HG03565 (cell line): ENCODE measurements at regions not wholly inside any gene's neighbourhood (a gene's known extent, or its start where the extent isn't known, plus 50 kb on each side); places are given as distances from the start of the nearest gene placed in this dataset.

Source experiments
- ATAC-seq: cut with Tn5 transposase; IDR thresholded peaks from one replicate; pipeline ENCODE4 v1.9.1; 2021; ENCODE audit warnings: mild to moderate bottlenecking, moderate library complexity; ENCODE audit not compliant: unreplicated experiment

GRCh38 chr20:60587986-60588385 lies 629.8 kb downstream of the CDH26 start:
- no peak for ATAC-seq

DNA sequence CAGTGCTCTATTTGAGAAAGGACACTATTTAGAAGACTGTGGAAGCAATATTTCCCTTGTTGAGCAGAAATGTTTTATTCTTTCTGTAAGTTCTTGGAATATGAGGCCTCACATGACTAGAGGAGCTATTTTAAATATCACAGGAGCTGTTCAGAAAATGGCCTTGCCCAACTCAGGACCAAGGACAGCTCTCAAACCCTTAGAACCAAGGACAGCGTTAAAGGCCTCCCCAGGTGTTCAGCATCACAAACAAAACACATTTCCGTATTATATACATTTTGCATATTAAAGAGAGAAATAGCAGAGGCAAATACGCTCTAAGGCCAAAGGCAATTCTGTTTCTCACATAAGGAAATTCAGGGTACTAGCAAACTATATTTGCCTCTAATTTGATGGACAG lies 631.4 kb downstream of the CDH26 start:
- ATAC-seq: no peak

DNA sequence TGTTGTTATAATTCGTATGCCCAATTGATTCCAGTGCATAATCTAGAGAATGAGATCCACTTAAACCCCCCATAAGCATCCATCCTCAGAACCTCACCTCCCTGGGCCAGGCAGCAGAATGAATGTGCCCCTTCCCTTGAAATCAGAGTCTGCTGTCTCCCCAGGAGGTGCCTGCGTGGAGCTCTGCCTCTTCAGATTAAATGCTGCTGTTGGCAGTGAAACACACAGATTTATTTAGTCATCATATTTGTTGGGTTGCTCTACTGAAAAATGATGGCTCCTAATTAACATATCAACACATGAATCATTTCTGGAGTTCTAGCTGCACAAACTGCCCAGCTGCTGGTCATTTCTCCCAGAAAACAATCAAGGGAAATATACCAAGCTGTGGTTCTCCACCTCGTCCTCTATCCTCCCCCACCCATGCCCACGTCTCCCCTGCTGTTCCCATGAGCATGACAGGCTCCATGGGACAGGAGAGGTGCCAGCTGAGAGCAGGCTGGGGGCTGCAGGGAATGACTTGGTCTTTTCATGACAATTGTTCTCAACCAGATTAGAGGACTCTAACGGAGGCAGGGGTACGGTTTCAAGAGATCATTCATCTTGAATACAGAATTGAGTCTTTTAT lies 633.1 kb downstream of the CDH26 start:
- ATAC-seq: no peak

DNA sequence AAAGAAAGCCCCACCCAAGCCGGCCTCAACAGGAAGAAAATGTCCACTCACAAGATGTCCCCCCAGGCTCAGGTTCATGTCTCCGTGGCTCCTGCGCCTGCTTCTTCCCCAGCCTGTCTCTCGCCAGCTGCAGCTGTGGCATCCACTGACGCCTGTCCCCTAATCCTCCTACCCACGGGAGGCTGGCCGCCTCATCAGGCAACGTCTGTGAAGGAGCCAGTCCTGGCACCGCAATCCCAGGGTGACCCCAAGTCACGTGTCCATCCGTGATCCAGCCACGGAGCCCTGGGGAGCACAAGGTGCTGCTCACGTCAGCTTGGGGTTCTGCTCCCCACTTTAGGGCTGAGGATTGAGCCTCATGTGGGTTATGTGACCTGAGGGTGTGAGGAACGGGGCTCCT lies 640.3 kb downstream of the CDH26 start:
- ATAC-seq: no peak

GRCh38 chr20:60599381-60599780 lies 641.2 kb downstream of the CDH26 start:
- ATAC-seq: no peak

GRCh38 chr20:60600036-60600435 lies 641.8 kb downstream of the CDH26 start:
- ATAC-seq: no peak

DNA sequence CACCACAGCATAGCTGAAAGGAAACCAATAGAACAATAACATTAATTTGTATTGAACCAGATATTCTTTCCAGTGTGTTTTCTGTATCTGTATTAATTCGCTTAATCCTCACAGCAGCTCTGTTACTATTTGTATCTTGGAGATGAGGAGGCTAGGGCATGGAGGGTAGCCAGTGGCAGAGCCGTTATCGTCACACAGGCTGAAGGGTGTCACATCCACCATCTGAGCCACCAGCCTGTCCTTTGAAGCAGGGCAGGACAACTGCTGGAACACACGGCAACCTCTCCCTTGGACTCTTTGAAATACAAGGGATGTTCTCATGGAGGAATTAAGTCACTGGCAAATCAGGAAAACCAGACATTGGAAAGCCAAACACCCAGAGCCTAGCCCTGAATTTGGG lies 628.0 kb upstream of the CDH4 start:
- ATAC-seq: no peak

DNA sequence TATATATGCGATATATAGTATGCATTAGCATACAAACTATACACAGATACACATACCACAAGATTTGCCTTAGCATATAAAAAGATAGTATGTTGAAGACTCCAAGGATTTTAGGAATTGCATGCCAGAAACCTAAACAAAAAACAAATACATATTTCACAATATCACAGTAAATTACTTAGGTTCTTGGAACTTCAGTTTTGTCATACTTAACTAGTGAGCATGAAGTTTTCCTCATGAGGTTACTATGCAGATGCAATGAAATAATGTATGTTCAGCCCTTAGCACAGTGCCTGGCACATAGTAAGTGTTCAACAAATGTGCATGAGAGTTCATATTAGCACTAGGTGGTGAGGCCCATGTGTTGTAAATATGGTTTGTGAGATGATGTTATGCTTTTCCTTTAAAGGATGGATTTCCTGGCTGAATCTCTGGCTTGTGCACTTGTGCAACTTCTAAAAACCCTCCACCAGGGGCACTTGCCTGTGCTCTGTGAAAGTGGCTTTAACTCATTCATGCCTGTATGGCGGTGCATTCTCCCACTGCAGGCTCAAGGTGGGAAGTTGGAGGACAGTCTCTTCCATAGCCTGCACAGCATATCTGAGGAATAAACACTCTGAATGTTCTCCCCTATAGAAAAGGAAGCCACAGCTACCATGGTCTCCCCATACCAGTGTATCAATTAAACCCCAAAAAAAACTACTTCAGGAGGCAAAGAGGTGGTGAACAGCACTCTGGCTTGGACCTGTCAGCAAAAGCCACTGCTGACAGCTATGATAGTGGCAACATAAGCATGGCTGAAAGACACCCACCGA lies 624.1 kb upstream of the CDH4 start:
- no peak for ATAC-seq

- no peak for ATAC-seq
Measured at GRCh38 chr20:60628749-60629148, 623.3 kb upstream of the CDH4 start.

DNA sequence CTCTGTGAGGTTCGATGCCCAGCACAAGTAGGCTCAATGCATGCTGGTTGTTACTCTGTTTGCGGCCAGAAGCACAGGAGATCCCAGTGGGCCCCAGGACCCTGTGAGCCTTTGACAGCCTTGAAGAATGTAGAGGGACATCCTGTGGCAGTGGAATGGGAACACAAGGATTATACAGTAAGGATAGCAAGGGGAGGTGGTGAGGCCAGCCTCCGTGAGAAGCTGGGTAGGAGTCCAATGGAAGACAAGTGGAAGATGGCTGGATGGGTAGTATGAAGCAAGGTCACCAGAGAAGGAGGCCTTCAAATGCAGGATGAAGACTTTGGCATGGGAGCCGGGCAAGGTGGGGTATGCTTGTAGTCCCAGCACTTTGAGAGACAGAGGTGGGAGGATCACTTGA lies 622.9 kb upstream of the CDH4 start:
- ATAC-seq: no peak

DNA sequence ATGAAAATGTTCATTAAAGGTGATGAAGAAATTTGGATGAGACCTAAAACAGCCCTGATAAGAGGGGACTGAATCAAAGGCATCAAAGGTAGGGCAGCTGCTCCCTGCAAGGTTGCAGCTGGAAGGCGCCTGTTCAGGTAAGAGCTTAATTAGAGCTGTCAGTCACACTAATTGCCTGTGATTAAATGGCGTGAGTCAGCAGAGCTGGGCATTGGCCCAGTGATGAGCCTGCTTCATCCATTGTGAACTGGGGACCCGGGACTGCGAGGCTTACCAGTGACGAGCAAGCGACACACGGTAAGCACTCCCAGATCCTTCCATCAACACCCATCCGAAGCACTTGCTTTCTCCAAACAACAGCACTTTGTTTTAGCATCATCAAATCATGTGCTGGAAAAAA lies 621.5 kb upstream of the CDH4 start:
- no peak for ATAC-seq

- ATAC-seq: no peak
Measured at GRCh38 chr20:60631585-60632287, 620.3 kb upstream of the CDH4 start.

DNA sequence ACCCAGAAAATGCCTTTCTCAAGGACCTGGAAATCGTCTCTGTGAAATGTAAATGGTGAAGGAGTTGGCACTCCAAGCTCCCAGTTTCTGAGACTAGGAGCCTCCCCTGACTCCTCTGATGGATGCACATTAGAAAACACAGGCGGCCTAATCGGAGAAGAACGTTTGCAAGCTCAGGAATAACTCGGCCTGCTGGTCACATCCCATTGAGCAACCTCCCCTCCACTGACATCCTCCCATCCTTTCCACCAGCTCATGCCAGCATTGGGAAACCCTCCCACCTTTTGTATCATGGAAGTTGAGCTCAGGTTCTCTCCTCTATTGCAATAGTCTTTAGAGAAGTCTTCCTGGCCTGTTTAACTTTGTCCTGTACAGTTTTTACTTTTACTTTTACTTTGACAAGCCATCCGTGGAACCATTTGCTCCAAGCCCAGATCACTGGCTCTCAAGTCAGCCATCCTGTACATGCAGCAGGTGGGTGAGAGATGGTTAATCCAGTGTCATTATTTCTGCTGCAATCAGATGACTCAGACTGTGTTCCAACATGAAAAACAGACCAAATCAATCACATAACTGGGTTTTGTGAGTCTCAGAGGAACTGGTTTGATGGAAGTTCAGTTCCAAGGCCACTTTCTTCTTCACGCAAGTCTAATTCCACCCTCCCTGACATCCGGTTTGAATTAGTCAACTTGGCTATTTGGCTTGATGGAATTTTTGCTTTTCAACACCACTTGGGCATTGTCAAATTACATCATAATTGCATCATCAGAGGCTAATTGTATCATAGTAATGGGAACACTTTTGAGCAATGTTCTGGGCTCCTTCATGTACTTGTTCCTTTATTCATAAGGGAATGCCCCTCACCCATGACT lies 619.4 kb upstream of the CDH4 start:
- no peak for ATAC-seq

DNA sequence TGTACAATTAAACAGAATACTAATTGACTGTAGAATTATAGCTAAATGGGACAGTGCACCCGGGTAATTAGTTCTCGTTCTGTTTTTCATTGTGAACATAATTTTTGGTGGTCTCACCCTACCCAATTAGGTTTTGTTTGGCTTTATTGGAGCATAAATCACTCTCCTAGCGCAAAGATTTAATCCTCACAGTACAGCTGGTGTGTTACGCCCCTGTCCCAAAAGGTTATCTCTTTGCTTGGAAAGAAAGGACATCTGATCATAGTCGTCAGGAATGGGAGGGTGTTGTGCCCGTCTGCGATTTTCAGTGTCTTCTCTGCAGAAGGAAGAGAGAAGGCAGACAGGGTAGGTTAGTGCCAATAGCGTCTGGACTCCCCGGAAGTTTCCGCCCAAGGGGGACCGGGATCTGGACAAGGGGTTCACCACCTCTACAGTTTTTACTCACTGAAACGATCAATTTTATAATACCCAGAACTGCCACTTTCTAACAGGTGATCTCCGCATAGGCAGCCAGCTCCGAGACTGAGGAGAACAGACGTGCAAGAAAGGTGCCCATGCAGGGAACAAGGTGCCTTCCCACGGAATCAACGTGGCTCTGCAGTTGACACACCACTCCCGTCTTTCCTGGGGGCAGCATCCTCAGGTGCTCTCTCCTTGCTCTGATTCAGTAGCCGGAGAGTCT lies 617.4 kb upstream of the CDH4 start:
- no peak for ATAC-seq

DNA sequence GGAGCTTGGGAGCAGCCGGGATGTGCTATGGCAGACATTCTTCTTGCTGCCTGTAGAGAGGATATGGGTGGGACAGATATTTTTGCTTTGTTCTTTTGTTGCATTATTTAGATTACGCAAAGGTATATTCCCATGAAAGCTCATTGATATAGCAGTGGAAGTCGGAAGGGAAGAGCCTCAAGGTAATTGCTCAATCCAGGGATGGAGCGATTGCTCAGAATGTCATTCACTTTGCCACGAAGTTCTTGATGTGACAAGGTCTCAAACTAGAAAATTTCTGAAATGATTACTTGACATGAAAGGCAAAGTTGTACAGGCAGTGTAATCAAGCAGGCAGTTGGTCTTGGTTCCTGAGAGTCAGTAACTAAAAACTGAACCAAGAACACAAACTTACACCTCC lies 615.6 kb upstream of the CDH4 start:
- ATAC-seq: no peak

GRCh38 chr20:60637801-60638200 lies 614.3 kb upstream of the CDH4 start:
- ATAC-seq: no peak

GRCh38 chr20:60638430-60639098 lies 613.5 kb upstream of the CDH4 start:
- no peak for ATAC-seq

DNA sequence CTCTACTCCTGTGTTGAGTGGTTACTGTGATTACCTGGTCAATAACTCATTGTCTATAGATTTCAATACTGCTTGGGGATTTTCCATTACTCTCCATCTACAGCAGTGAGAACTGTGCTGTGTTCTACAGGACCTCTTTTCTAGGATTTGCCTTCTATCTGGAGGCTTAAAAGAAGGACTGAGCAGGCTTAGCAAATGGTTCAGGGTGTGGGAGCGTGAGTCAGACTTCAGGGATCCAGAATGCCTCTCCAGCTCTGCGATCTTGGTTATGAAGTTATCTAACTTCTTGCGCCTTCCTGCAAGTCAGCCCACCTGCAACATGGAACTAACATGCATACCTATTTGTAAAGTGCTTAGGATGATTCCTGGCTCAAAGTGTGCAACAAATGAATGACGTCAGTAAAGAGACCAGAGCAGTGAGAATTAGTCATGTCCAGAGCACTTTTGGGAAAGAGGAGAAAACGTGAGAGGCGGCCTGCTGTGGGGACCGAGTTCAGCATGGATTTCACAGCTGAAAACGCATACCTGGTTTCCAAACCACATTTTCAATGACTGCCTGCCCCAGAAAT lies 610.1 kb upstream of the CDH4 start:
- ATAC-seq: no peak

- ATAC-seq: no peak
Measured at GRCh38 chr20:60642541-60642940, 609.5 kb upstream of the CDH4 start.

GRCh38 chr20:60648556-60648955 lies 603.5 kb upstream of the CDH4 start:
- no peak for ATAC-seq
